ENCODE measurements at regions not wholly inside any gene's neighbourhood (a gene's known extent, or its start where the extent isn't known, plus 50 kb on each side); places are given as distances from the start of the nearest gene placed in this dataset.

DNA sequence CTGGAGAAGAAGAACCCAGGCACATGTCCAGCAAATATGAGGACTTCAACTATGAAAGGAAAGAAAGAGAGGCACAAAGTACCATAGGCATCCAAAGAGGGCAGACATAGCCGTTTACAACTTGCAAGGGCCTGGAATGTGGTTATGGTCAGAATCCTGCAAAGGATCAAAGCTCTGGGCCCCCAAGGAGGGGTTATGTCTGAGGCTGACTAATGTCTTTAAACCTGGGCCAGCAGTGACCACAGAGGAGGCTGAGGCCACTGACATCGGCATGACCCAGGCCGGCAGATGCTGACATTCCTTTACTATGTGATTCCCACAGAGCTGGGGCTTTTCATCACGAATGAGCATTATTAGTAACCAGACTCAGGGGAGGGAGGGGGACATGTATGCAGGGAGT lies 861.1 kb downstream of the DHX35 start:
- Histone ChIP-seq H3K27ac (no peak overlapping the region), H3K4me3 (no peak overlapping the region)
- DNase-seq (ENCODE audit: low spot score): no peak
- TF ChIP-seq, protein P1, sequence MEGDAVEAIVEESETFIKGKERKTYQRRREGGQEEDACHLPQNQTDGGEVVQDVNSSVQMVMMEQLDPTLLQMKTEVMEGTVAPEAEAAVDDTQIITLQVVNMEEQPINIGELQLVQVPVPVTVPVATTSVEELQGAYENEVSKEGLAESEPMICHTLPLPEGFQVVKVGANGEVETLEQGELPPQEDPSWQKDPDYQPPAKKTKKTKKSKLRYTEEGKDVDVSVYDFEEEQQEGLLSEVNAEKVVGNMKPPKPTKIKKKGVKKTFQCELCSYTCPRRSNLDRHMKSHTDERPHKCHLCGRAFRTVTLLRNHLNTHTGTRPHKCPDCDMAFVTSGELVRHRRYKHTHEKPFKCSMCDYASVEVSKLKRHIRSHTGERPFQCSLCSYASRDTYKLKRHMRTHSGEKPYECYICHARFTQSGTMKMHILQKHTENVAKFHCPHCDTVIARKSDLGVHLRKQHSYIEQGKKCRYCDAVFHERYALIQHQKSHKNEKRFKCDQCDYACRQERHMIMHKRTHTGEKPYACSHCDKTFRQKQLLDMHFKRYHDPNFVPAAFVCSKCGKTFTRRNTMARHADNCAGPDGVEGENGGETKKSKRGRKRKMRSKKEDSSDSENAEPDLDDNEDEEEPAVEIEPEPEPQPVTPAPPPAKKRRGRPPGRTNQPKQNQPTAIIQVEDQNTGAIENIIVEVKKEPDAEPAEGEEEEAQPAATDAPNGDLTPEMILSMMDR (IDR thresholded peaks at IDR 0.05): no peak

DNA sequence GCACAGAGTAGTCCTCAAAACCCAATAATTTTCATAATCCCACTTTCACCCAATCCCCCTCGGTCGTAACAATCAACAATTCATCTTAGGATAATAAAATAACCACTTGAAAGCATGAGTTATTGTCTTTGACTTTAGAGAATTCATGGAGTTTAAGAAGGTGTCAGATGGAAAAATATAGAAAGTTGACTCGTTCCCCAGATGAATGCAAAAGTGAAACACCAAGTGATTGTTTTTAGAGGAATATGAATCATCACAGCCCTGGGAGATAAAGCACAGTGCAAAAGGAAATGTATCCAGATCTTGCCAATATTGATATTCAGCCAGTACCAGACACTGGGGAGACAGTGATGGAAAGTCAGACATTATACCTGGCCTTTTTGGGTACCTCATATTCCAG lies 860.5 kb downstream of the DHX35 start:
- Histone ChIP-seq H3K4me3 (no peak overlapping the region), H3K27ac (no peak overlapping the region)
- TF ChIP-seq, protein P1 (IDR thresholded peaks at IDR 0.05): no peak
- no peak for DNase-seq (ENCODE audit: low spot score)

GRCh38 chr20:39813190-39813829 lies 851.2 kb downstream of the DHX35 start:
- DNase-seq (ENCODE audit: low spot score): no peak
- H3K4me3 ChIP-seq: no peak overlapping the region
- TF ChIP-seq, protein P1 (IDR thresholded peaks at IDR 0.05): no peak
- no peak overlapping the region for H3K27ac ChIP-seq

- no peak overlapping the region for H3K27ac ChIP-seq
- no peak for DNase-seq (ENCODE audit: low spot score)
- no peak overlapping the region for H3K4me3 ChIP-seq
- TF ChIP-seq, protein P1 (IDR thresholded peaks at IDR 0.05): no peak
Measured at GRCh38 chr20:39812116-39812515, 850.0 kb downstream of the DHX35 start.

DNA sequence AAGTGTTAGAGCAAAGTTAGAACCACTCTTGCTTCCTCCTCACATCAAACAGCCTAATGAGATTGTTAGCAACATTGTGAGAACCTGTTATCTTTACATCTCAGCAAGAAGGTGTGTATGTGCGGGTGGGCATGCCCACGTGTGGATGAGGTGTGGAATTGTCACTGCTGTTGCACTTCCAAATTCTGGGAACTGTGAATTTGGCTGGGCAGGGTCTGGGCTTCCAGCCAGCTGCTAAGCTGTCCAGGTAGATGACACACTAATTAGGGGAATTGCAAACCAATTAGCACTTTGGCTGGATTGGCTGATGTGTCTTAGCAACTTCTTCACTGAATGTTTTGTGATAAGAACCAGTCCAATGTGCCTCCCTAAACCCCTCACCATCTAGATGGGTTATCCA lies 848.2 kb downstream of the DHX35 start:
- no peak for DNase-seq (ENCODE audit: low spot score)
- H3K27ac ChIP-seq: no peak overlapping the region
- TF ChIP-seq, protein P1 (IDR thresholded peaks at IDR 0.05): no peak

GRCh38 chr20:39808613-39809012 lies 846.5 kb downstream of the DHX35 start:
- DNase-seq (ENCODE audit: low spot score): no peak
- Histone ChIP-seq H3K4me3 (no peak overlapping the region), H3K27ac (no peak overlapping the region)
- TF ChIP-seq, protein P1 (IDR thresholded peaks at IDR 0.05): no peak

More for the DNA sequence above, 848.2 kb downstream of the DHX35 start:
- H3K4me3 ChIP-seq: no peak overlapping the region

GRCh38 chr20:39800548-39800947 lies 838.4 kb downstream of the DHX35 start:
- TF ChIP-seq, protein P1 (IDR thresholded peaks at IDR 0.05): no peak
- H3K27ac ChIP-seq: no peak overlapping the region
- no peak for DNase-seq (ENCODE audit: low spot score)
- no peak overlapping the region for H3K4me3 ChIP-seq

All from coronary artery (tissue), 2 donors.